Activated gamma-delta T cell treated with anti-CD3 and anti-CD28 coated beads, Interleukin-2, amount 50 U/mL, for 16 hours (primary cell): ENCODE measurements at regions not wholly inside any gene's neighbourhood (a gene's known extent, or its start where the extent isn't known, plus 50 kb on each side); places are given as distances from the start of the nearest gene placed in this dataset.

ENCODE experiments used
- DNase-seq: peaks from one replicate; pipeline ENCODE4 v3.0.0-alpha.2; 2020; ENCODE audit warnings: low read depth

GRCh38 chr3:67788396-67788795 lies 134.0 kb upstream of the SUCLG2 start:
- DNase-seq = no peak

- no peak for DNase-seq
Measured at GRCh38 chr3:67783281-67784250, 129.2 kb upstream of the SUCLG2 start.

- no peak for DNase-seq
Measured at GRCh38 chr3:67781871-67782270, 127.5 kb upstream of the SUCLG2 start.

- no peak for DNase-seq
Measured at GRCh38 chr3:67781218-67781617, 126.8 kb upstream of the SUCLG2 start.

- no peak for DNase-seq
Measured at GRCh38 chr3:67774676-67775075, 120.3 kb upstream of the SUCLG2 start.

- no peak for DNase-seq
Measured at GRCh38 chr3:67765575-67765974, 111.2 kb upstream of the SUCLG2 start.

GRCh38 chr3:67745296-67745695 lies 90.9 kb upstream of the SUCLG2 start:
- no peak for DNase-seq

GRCh38 chr3:67744699-67745098 lies 90.3 kb upstream of the SUCLG2 start:
- DNase-seq = no peak

GRCh38 chr3:67739851-67740250 lies 85.4 kb upstream of the SUCLG2 start:
- no peak for DNase-seq

- DNase-seq = no peak
Measured at GRCh38 chr3:67737906-67738865, 83.8 kb upstream of the SUCLG2 start.

- no peak for DNase-seq
Measured at GRCh38 chr3:67737140-67737539, 82.7 kb upstream of the SUCLG2 start.

GRCh38 chr3:67733269-67733950 lies 79.0 kb upstream of the SUCLG2 start:
- no peak for DNase-seq

- no peak for DNase-seq
Measured at GRCh38 chr3:67724434-67724833, 70.0 kb upstream of the SUCLG2 start.

- DNase-seq = no peak
Measured at GRCh38 chr3:67723863-67724262, 69.5 kb upstream of the SUCLG2 start.

GRCh38 chr3:67719333-67719732 lies 64.9 kb upstream of the SUCLG2 start:
- DNase-seq = no peak

- no peak for DNase-seq
Measured at GRCh38 chr3:67715971-67716370, 61.6 kb upstream of the SUCLG2 start.

GRCh38 chr3:67713764-67714469 lies 59.5 kb upstream of the SUCLG2 start:
- DNase-seq = no peak

GRCh38 chr3:67712259-67712658 lies 57.8 kb upstream of the SUCLG2 start:
- no peak for DNase-seq

- DNase-seq = no peak
Measured at GRCh38 chr3:67710396-67710795, 56.0 kb upstream of the SUCLG2 start.

GRCh38 chr3:67706934-67707333 lies 52.5 kb upstream of the SUCLG2 start:
- DNase-seq = no peak

GRCh38 chr3:67704322-67704721 lies 49.9 kb upstream of the SUCLG2 start:
- no peak for DNase-seq
